DMS153 treated with DMSO at 0.1 percent for 48 hours (cell line): ENCODE measurements at regions not wholly inside any gene's neighbourhood (a gene's known extent, or its start where the extent isn't known, plus 50 kb on each side); places are given as distances from the start of the nearest gene placed in this dataset.

Source experiments
- DNase-seq: peaks from one replicate; lab custom pipeline; 2025; ENCODE audit not compliant: unreplicated experiment; lab: John Stamatoyannopoulos, UW

- peak; percentile 54 for DNase-seq
Observed at GRCh38 chr1:163730411-163730821, 408.7 kb downstream of the NUF2 start.

GRCh38 chr1:163737261-163737660 is 415.5 kb downstream of the NUF2 start:
- DNase-seq: no peak

GRCh38 chr1:163744301-163744887 is 422.6 kb downstream of the NUF2 start:
- DNase-seq: no peak

GRCh38 chr1:163745204-163745603 is 423.4 kb downstream of the NUF2 start:
- no peak for DNase-seq

GRCh38 chr1:163747261-163747660 is 425.5 kb downstream of the NUF2 start:
- no peak for DNase-seq

GRCh38 chr1:163747855-163748254 is 426.1 kb downstream of the NUF2 start:
- no peak for DNase-seq

- no peak for DNase-seq
Observed at GRCh38 chr1:163758977-163759670, 437.4 kb downstream of the NUF2 start.

GRCh38 chr1:163761898-163762297 is 440.1 kb downstream of the NUF2 start:
- no peak for DNase-seq

- no peak for DNase-seq
Observed at GRCh38 chr1:163766257-163766918, 444.6 kb downstream of the NUF2 start.

- no peak for DNase-seq
Observed at GRCh38 chr1:163768576-163768975, 446.8 kb downstream of the NUF2 start.

- no peak for DNase-seq
Observed at GRCh38 chr1:163770265-163770664, 448.5 kb downstream of the NUF2 start.

GRCh38 chr1:163771637-163772036 is 449.9 kb downstream of the NUF2 start:
- DNase-seq: no peak

- DNase-seq: no peak
Observed at GRCh38 chr1:163772246-163772645, 450.5 kb downstream of the NUF2 start.

- no peak for DNase-seq
Observed at GRCh38 chr1:163773396-163773795, 451.6 kb downstream of the NUF2 start.

GRCh38 chr1:163774401-163774945 is 452.7 kb downstream of the NUF2 start:
- DNase-seq: no peak

GRCh38 chr1:163774978-163775620 is 453.3 kb downstream of the NUF2 start:
- DNase-seq: no peak

- no peak for DNase-seq
Observed at GRCh38 chr1:163777205-163777604, 455.5 kb downstream of the NUF2 start.

GRCh38 chr1:163781146-163781545 is 459.4 kb downstream of the NUF2 start:
- no peak for DNase-seq

- DNase-seq: no peak
Observed at GRCh38 chr1:163785868-163786405, 464.2 kb downstream of the NUF2 start.

GRCh38 chr1:163789911-163790310 is 468.2 kb downstream of the NUF2 start:
- DNase-seq: no peak

GRCh38 chr1:163794551-163794950 is 472.8 kb downstream of the NUF2 start:
- DNase-seq: no peak
